Lower lobe of right lung (tissue), 2 donors: ENCODE measurements at regions not wholly inside any gene's neighbourhood (a gene's known extent, or its start where the extent isn't known, plus 50 kb on each side); places are given as distances from the start of the nearest gene placed in this dataset.
"Not testable (repeated sequence)": the region's sequence is repeated elsewhere in the genome, so short reads cannot be mapped to it uniquely, and the experiment has no call there.

Experiments used
- ATAC-seq, 2 donors: fragments of 200-7000 bp; cut with Tn5 transposase; one replicate each; pipeline ENCODE4 v1.9.1; 2020 to 2022; ENCODE audit warnings: mild to moderate bottlenecking in 2 of 2, moderate library complexity in 2 of 2
- DNase-seq: peaks from one replicate; pipeline ENCODE4 v3.0.0-alpha.2; 2020
- H3K27ac ChIP-seq: fragments of 200-600 bp; one replicate; pipeline ENCODE4 v1.8.0; 2022
- H3K27me3 ChIP-seq: fragments of 200-600 bp; one replicate; pipeline ENCODE4 v1.8.0; 2022; ENCODE audit warnings: low read depth
- H3K36me3 ChIP-seq: fragments of 200-600 bp; one replicate; pipeline ENCODE4 v1.8.0; 2022; ENCODE audit warnings: mild to moderate bottlenecking
- H3K4me1 ChIP-seq: fragments of 200-600 bp; one replicate; pipeline ENCODE4 v1.8.0; 2022
- H3K4me3 ChIP-seq: fragments of 200-600 bp; one replicate; pipeline ENCODE4 v1.8.0; 2022; ENCODE audit warnings: mild to moderate bottlenecking
- H3K9me3 ChIP-seq: fragments of 200-600 bp; one replicate; pipeline ENCODE4 v1.8.0; 2022
- intact Hi-C: fragments of 100-400 bp; cut with DNase I; formaldehyde crosslinking; loops from one replicate; pipeline ENCODE4 v1.11.0; 2022
- TF ChIP-seq, protein P1 (sequence below): fragments of 200-600 bp; IDR thresholded peaks from one replicate; pipeline ENCODE4 v1.8.0; 2022; ENCODE audit warnings: antibody characterized with exemption, mild to moderate bottlenecking
- donor health status: DM: no; HTN: yes; CAD: no; lungs with severe emphysema.

DNA sequence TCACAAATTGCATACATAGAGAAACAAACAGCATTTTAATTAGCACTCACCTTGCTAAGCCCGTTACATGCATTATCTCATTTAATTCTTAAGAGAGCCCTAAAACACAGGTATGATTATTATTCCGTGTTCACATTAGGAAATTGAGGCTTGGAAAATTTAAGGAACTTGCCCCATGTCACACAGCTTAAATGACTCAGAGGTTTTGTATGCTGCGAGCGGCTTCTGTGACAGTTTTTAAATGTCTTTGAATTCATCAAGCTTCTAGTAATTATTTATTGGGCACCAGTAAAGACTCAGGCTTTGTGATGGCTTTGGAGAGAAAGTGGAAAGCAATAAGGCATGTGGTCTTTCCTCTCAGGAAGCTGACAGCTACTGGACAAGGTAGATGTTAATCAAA is 166.7 kb upstream of the THBS1 start:
- H3K9me3 ChIP-seq: no peaks in the 10 kb centered on the region
- DNase-seq (no peak), ATAC-seq (no peak)

DNA sequence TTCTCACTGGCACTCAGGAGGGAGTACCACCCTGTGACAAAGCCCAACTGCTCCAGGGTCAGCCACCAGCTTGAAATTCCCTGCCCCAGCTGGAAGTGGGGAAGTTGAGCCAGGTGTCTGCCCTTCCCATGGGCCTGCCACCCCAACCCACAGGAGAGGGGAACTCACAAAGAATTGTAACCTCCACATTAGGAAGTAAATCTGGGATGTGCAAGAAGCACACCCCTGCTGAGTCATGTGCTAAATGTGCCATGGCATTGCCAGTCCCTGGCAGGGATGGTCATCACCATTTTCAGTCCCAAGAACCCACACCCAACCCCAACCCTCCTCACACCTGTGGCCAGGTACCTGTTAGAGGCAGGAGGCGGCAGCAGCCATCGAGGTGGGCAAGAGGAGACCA is 165.2 kb upstream of the THBS1 start:
- Histone ChIP-seq H3K9me3 (no peaks in the 10 kb centered on the region), H3K36me3 (no peaks in the 10 kb centered on the region), H3K27ac (no peak overlapping the region), H3K4me1 (no peaks in the 10 kb centered on the region), H3K4me3 (no peak overlapping the region), H3K27me3 (no peaks in the 10 kb centered on the region)
- DNase-seq: no peak
- intact Hi-C loops: no loop called here
- TF ChIP-seq, protein P1, sequence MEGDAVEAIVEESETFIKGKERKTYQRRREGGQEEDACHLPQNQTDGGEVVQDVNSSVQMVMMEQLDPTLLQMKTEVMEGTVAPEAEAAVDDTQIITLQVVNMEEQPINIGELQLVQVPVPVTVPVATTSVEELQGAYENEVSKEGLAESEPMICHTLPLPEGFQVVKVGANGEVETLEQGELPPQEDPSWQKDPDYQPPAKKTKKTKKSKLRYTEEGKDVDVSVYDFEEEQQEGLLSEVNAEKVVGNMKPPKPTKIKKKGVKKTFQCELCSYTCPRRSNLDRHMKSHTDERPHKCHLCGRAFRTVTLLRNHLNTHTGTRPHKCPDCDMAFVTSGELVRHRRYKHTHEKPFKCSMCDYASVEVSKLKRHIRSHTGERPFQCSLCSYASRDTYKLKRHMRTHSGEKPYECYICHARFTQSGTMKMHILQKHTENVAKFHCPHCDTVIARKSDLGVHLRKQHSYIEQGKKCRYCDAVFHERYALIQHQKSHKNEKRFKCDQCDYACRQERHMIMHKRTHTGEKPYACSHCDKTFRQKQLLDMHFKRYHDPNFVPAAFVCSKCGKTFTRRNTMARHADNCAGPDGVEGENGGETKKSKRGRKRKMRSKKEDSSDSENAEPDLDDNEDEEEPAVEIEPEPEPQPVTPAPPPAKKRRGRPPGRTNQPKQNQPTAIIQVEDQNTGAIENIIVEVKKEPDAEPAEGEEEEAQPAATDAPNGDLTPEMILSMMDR: no peak
- no peak for ATAC-seq

More for the DNA sequence above, 166.7 kb upstream of the THBS1 start:
- TF ChIP-seq, protein P1: no peak
- Histone ChIP-seq H3K27me3 (no peaks in the 10 kb centered on the region), H3K4me3 (no peak overlapping the region), H3K27ac (no peak overlapping the region), H3K36me3 (no peaks in the 10 kb centered on the region), H3K4me1 (no peaks in the 10 kb centered on the region)
- intact Hi-C loops: no loop called here

DNA sequence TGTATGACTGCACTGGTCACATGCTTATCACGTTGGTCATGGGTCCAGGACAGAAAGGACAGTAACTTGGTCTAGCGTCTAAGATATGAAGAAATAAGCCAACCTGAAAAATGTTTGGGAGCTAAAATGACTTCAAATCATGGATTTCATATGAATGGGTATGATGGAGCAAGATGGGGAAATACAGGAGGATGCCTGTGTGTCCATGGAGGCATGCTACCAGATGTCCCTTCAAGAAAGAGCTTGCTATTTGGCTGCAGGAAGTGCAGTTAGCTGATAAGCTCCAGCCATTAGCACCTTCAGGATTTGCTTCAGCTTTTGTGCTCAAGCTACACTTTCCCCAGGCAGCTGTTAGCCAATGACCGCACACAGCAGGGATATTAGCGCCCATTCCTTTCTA is 164.6 kb upstream of the THBS1 start:
- no peak for DNase-seq
- H3K27me3 ChIP-seq: no peaks in the 10 kb centered on the region
- H3K9me3 ChIP-seq: no peaks in the 10 kb centered on the region
- H3K4me3 ChIP-seq: no peak overlapping the region
- no peak for ATAC-seq
- no peak overlapping the region for H3K27ac ChIP-seq
- no peaks in the 10 kb centered on the region for H3K4me1 ChIP-seq
- no peaks in the 10 kb centered on the region for H3K36me3 ChIP-seq
- intact Hi-C loops: no loop called here
- TF ChIP-seq, protein P1: no peak

DNA sequence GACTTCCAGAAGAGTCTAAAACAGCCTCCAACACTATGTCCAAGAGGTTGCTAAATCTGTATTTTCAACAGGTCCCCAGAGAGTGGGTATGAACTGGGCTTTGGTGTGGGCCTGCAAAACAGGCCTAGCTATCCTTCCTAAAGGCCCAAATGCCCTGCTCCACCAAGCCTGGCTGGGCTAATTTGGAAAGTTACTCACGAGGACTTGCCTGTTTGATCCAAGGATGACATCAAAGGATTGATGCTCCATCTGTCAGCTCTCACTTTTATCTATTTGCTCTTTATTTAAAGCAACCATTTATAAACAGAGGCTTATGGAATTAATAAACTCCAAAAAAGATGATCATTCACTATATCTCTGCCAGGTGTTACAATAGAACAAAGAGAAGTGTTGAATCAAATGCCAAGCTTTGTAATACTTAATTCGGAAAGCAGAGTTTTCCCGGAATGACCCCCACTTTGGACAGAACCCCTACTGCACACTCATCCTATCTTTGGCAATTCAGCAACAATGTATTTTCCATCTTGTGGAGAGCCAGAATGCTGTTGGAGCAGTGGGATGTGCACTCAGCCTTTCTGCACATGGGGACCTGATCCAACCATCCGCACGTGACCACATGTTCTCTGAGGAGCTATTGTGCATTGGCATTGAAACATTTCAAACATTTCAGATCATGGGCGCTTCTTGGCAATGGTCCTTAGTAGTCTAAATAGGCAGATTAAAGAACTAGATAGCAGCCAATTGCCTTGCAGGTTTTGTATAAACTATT is 163.3 kb upstream of the THBS1 start:
- intact Hi-C loops: no loop called here
- H3K36me3 ChIP-seq: no peaks in the 10 kb centered on the region
- H3K9me3 ChIP-seq: no peaks in the 10 kb centered on the region
- H3K27ac ChIP-seq: no peak overlapping the region
- no peaks in the 10 kb centered on the region for H3K4me1 ChIP-seq
- H3K27me3 ChIP-seq: no peaks in the 10 kb centered on the region
- DNase-seq (no peak), ATAC-seq (no peak)
- H3K4me3 ChIP-seq: no peak overlapping the region
- TF ChIP-seq, protein P1: no peak

DNA sequence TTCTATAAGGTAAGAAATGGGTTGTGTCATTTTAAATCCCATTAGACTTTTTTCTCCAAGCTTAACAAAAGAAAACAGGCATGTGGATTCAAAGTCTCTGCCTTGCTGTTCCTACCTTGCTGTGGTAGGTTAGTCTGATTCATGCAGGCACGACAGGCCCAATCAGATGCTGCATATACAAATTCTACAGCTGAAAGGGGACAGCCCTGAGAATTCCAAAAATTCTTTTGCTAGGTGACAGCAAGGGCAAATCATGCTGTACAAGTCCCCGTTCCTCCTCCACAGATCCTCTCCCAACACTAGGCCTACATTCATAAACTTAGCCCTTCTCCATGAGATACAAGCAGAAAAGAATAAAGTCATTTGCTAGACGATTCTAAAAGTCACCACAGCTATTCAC is 161.2 kb upstream of the THBS1 start:
- intact Hi-C loops: no loop called here
- Histone ChIP-seq H3K36me3 (no peaks in the 10 kb centered on the region), H3K4me3 (no peak overlapping the region), H3K4me1 (no peaks in the 10 kb centered on the region), H3K9me3 (no peaks in the 10 kb centered on the region), H3K27ac (no peak overlapping the region), H3K27me3 (no peaks in the 10 kb centered on the region)
- no peak for ATAC-seq
- no peak for DNase-seq
- TF ChIP-seq, protein P1: no peak

DNA sequence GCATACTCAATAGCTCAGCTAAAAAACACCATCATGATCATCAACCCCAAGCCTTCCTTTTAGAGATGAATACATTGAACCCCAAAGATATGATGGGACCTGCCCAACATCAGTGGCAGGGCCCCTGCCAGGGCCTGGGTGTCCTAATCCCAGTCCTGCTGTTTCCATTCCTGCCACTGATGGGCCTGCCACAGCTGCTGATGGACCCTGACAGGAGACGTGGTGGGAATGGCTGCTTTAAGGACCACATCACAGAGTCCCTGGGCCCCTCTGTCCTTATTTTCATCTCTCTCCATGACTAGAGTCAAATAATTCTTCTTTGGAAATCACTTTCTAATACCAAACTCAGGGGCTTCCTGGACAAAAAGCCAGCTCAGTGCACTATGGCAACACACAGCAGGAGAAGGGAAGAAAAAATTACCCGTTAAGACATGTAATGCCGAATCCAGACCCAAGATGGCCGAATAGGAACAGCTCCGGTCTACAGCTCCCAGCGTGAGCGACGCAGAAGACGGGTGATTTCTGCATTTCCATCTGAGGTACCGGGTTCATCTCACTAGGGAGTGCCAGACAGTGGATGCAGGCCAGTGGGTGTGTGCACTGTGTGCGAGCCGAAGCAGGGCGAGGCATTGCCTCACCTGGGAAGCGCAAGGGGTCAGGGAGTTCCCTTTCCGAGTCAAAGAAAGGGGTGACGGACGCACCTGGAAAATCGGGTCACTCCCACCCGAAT is 160.6 kb upstream of the THBS1 start:
- H3K9me3 ChIP-seq, H3K27me3 ChIP-seq, DNase-seq, H3K4me1 ChIP-seq, H3K27ac ChIP-seq, H3K36me3 ChIP-seq, intact Hi-C loops, H3K4me3 ChIP-seq, ATAC-seq: not testable (repeated sequence)

DNA sequence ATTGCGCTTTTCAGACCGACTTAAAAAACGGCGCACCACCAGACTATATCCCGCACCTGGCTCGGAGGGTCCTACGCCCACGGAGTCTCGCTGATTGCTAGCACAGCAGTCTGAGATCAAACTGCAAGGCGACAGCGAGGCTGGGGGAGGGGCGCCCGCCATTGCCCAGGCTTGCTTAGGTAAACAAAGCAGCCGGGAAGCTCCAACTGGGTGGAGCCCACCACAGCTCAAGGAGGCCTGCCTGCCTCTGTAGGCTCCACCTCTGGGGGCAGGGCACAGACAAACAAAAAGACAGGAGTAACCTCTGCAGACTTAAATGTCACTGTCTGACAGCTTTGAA is 160.1 kb upstream of the THBS1 start:
- H3K36me3 ChIP-seq, H3K27me3 ChIP-seq, DNase-seq, ATAC-seq, H3K27ac ChIP-seq, H3K4me1 ChIP-seq, intact Hi-C loops, H3K9me3 ChIP-seq, H3K4me3 ChIP-seq: not testable (repeated sequence)
